Activated CD4-positive, alpha-beta T cell treated with anti-CD3 and anti-CD28 coated beads, Interleukin-2, amount 50 U/mL, for 24 hours (primary cell): ENCODE measurements at regions not wholly inside any gene's neighbourhood (a gene's known extent, or its start where the extent isn't known, plus 50 kb on each side); places are given as distances from the start of the nearest gene placed in this dataset.
"Not testable (repeated sequence)": the region's sequence is repeated elsewhere in the genome, so short reads cannot be mapped to it uniquely, and the experiment has no call there.

Source experiments
- DNase-seq, 2 donors: peaks; one replicate each; pipeline ENCODE4 v3.0.0-alpha.2; 2020; ENCODE audit warnings: low read depth in 1 of 2, low spot score in 1 of 2

GRCh38 chr4:116551806-116552205, 533.6 kb downstream of the TRAM1L1 start:
- DNase-seq: no peak

- DNase-seq: no peak
Measured at GRCh38 chr4:116547632-116548031, 537.7 kb downstream of the TRAM1L1 start.

GRCh38 chr4:116546759-116547158, 538.6 kb downstream of the TRAM1L1 start:
- DNase-seq: no peak

GRCh38 chr4:116544946-116545345, 540.4 kb downstream of the TRAM1L1 start:
- DNase-seq: no peak

GRCh38 chr4:116539744-116540143, 545.6 kb downstream of the TRAM1L1 start:
- DNase-seq: no peak

- no peak for DNase-seq
Measured at GRCh38 chr4:116537828-116538227, 547.5 kb downstream of the TRAM1L1 start.

- not testable (repeated sequence) for DNase-seq
Measured at GRCh38 chr4:116536024-116536423, 549.4 kb downstream of the TRAM1L1 start.

GRCh38 chr4:116531870-116532269, 553.5 kb downstream of the TRAM1L1 start:
- no peak for DNase-seq

GRCh38 chr4:116531026-116531425, 554.4 kb downstream of the TRAM1L1 start:
- no peak for DNase-seq

- no peak for DNase-seq
Measured at GRCh38 chr4:116530048-116530447, 555.3 kb downstream of the TRAM1L1 start.

- DNase-seq: no peak
Measured at GRCh38 chr4:116529129-116529528, 556.2 kb downstream of the TRAM1L1 start.

GRCh38 chr4:116522922-116523321, 562.5 kb downstream of the TRAM1L1 start:
- DNase-seq: no peak

GRCh38 chr4:116520886-116521285, 564.5 kb downstream of the TRAM1L1 start:
- DNase-seq: no peak

GRCh38 chr4:116516711-116517110, 568.7 kb downstream of the TRAM1L1 start:
- DNase-seq: no peak

- no peak for DNase-seq
Measured at GRCh38 chr4:116515959-116516358, 569.4 kb downstream of the TRAM1L1 start.

GRCh38 chr4:116512552-116512951, 572.8 kb downstream of the TRAM1L1 start:
- no peak for DNase-seq

- no peak for DNase-seq
Measured at GRCh38 chr4:116501954-116502353, 583.4 kb downstream of the TRAM1L1 start.

GRCh38 chr4:116500225-116500624, 585.2 kb downstream of the TRAM1L1 start:
- no peak for DNase-seq

- no peak for DNase-seq
Measured at GRCh38 chr4:116489739-116490138, 595.6 kb downstream of the TRAM1L1 start.

GRCh38 chr4:116486401-116486800, 599.0 kb downstream of the TRAM1L1 start:
- no peak for DNase-seq

- no peak for DNase-seq
Measured at GRCh38 chr4:116480546-116480945, 604.8 kb downstream of the TRAM1L1 start.

- no peak for DNase-seq
Measured at GRCh38 chr4:116478343-116478742, 607.0 kb downstream of the TRAM1L1 start.

- DNase-seq: no peak
Measured at GRCh38 chr4:116469582-116469981, 615.8 kb downstream of the TRAM1L1 start.

- DNase-seq: no peak
Measured at GRCh38 chr4:116453127-116453526, 632.2 kb downstream of the TRAM1L1 start.
